Panc1 (cell line): ENCODE measurements at regions not wholly inside any gene's neighbourhood (a gene's known extent, or its start where the extent isn't known, plus 50 kb on each side); places are given as distances from the start of the nearest gene placed in this dataset.

Source experiments
- ATAC-seq: fragments of 200-7000 bp; cut with Tn5 transposase; 2 replicates; pipeline ENCODE4 v1.9.1; 2020; ENCODE audit warnings: mild to moderate bottlenecking, moderate library complexity
- BruUV-seq: library from RNA; stranded (reverse); fragments of 400-500 nt; replicated peaks from 2 replicates; lab custom pipeline; 2021; lab: Mats Ljungman, UMichigan
- CTCF ChIA-PET: fragments of 300-600 bp; sonication (Branson Sonifier 250); formaldehyde crosslinking; loops from one replicate; lab custom pipeline; 2022; ENCODE audit warnings: antibody characterized with exemption; lab: Charles Lee
- POLR2A ChIA-PET: fragments of 300-600 bp; sonication (Branson Sonifier 250); formaldehyde crosslinking; loops from one replicate; lab custom pipeline; 2022; ENCODE audit warnings: antibody characterized with exemption; lab: Charles Lee
- DNase-seq: peaks from one replicate; pipeline ENCODE4 v3.0.0-alpha.2; 2010; ENCODE audit warnings: low read depth, low spot score
- H3K27ac ChIP-seq: 2 replicates; pipeline ENCODE4 v1.5.1; 2011; ENCODE audit warnings: mild to moderate bottlenecking, low read length, inconsistent platforms
- H3K27me3 ChIP-seq: fragments of 200-500 bp; sonication (Bioruptor generic); 2 replicates; pipeline ENCODE4 v1.6.0; 2014; ENCODE audit warnings: low read length, inconsistent platforms; ENCODE audit not compliant: control insufficient read depth, insufficient read depth
- H3K36me3 ChIP-seq: fragments of 200-500 bp; sonication (Bioruptor generic); 2 replicates; pipeline ENCODE4 v1.5.1; 2014; ENCODE audit warnings: inconsistent platforms, mild to moderate bottlenecking, low read length, moderate library complexity; ENCODE audit not compliant: control insufficient read depth, insufficient read depth
- H3K4me1 ChIP-seq: 2 replicates; pipeline ENCODE4 v1.5.1; 2011; ENCODE audit warnings: inconsistent platforms, mild to moderate bottlenecking, low read length, moderate library complexity; ENCODE audit not compliant: control insufficient read depth, insufficient read depth
- H3K4me3 ChIP-seq, 2 experiments: 2 replicates each; pipeline ENCODE4 v1.5.1; 2011 to 2012; ENCODE audit warnings: low read depth in 2 of 2, low read length in 2 of 2, mild to moderate bottlenecking in 2 of 2, inconsistent platforms in 1 of 2, moderate library complexity in 1 of 2
- H3K9me3 ChIP-seq: fragments of 200-500 bp; sonication (Bioruptor generic); 2 replicates; pipeline ENCODE4 v1.5.1; 2014; ENCODE audit warnings: low read depth, mild to moderate bottlenecking, inconsistent platforms, low read length, moderate library complexity; ENCODE audit not compliant: control insufficient read depth, insufficient read depth
- CTCF ChIP-seq: fragments of 450-650 bp; IDR thresholded peaks from 2 replicates; pipeline ENCODE4 v1.5.1; 2017; ENCODE audit warnings: mild to moderate bottlenecking
- POLR2AphosphoS5 ChIP-seq: IDR thresholded peaks from 2 replicates; pipeline ENCODE4 v1.6.1; 2012; ENCODE audit warnings: mild to moderate bottlenecking, low read depth, low read length, moderate library complexity
- REST ChIP-seq, 2 experiments: IDR thresholded peaks; 2 replicates each; pipeline ENCODE4 v1.6.1; 2011 to 2012; ENCODE audit warnings: low read depth in 2 of 2, control low read depth in 1 of 2, low read length in 1 of 2, mild to moderate bottlenecking in 1 of 2, moderate library complexity in 1 of 2; ENCODE audit not compliant: insufficient read depth in 1 of 2
- SIN3A ChIP-seq: IDR thresholded peaks from 2 replicates; pipeline ENCODE4 v1.6.1; 2012; ENCODE audit warnings: low read depth, mild to moderate bottlenecking, low read length, moderate library complexity, borderline replicate concordance; ENCODE audit not compliant: insufficient read depth
- TCF7L2 ChIP-seq: IDR thresholded peaks from 2 replicates; pipeline ENCODE4 v1.6.1; 2011; ENCODE audit warnings: mild to moderate bottlenecking, low read depth, low read length, inconsistent platforms
- in situ Hi-C: cut with HindIII; loops from 2 replicates; pipeline ENCODE4 v1.10.0; 2016; ENCODE audit warnings: low sequenced_read_pairs, low pct_unique_long_range_greater_than_20kb
- intact Hi-C: fragments of 100-400 bp; cut with micrococcal nuclease; formaldehyde crosslinking; loops from one replicate; pipeline ENCODE4 v1.10.0; 2022; ENCODE audit not compliant: unreplicated experiment

- ChIA-PET POLR2A (no interaction called here), CTCF (no interaction called here)
- intact Hi-C loops: no loop called here
- no peaks in the 10 kb centered on the region for H3K4me1 ChIP-seq
- H3K27ac ChIP-seq: no peak overlapping the region
- ATAC-seq: no peak
- no TSS peak for BruUV-seq
- H3K9me3 ChIP-seq: no peaks in the 10 kb centered on the region
- TF ChIP-seq REST (IDR thresholded peaks at IDR 0.05; ENCODE audit: insufficient read depth in 1 of 2, low read depth in 2 of 2, low read length in 1 of 2) (no peak), CTCF (no peak), POLR2AphosphoS5 (no peak), SIN3A (no peak), TCF7L2 (no peak)
- in situ Hi-C loops: no loop called here
- no peaks in the 10 kb centered on the region for H3K27me3 ChIP-seq
- H3K4me3 ChIP-seq: no peak overlapping the region
- DNase-seq: no peak
- no peaks in the 10 kb centered on the region for H3K36me3 ChIP-seq
Measured at GRCh38 chr11:87616511-87616910, 558.7 kb downstream of the RAB38 start.

GRCh38 chr11:87604350-87604749 is 566.6 kb downstream of the TMEM135 start:
- no peaks in the 10 kb centered on the region for H3K4me1 ChIP-seq
- DNase-seq (no peak), ATAC-seq (no peak)
- ChIA-PET CTCF (no interaction called here), POLR2A (no interaction called here)
- no peaks in the 10 kb centered on the region for H3K27me3 ChIP-seq
- intact Hi-C loops (no loop called here), in situ Hi-C loops (no loop called here)
- H3K36me3 ChIP-seq: no peaks in the 10 kb centered on the region
- H3K9me3 ChIP-seq: no peaks in the 10 kb centered on the region
- BruUV-seq: no TSS peak
- TF ChIP-seq SIN3A: no peak
- TF ChIP-seq REST (IDR thresholded peaks at IDR 0.05; ENCODE audit: insufficient read depth in 1 of 2, low read depth in 2 of 2, low read length in 1 of 2): no peak
- no peak for TF ChIP-seq TCF7L2
- no peak for TF ChIP-seq CTCF
- TF ChIP-seq POLR2AphosphoS5: no peak
- no peak overlapping the region for H3K27ac ChIP-seq
- no peak overlapping the region for H3K4me3 ChIP-seq
